HEK293 (cell line): ENCODE measurements at regions not wholly inside any gene's neighbourhood (a gene's known extent, or its start where the extent isn't known, plus 50 kb on each side); places are given as distances from the start of the nearest gene placed in this dataset.

Source experiments
- CTCF ChIA-PET: fragments of 350-600 bp; formaldehyde crosslinking; extraction: SDS; loops from one replicate; lab custom pipeline; 2021; ENCODE audit warnings: antibody characterized with exemption; lab: Yijun Ruan, JAX
- POLR2A ChIA-PET: fragments of 300-600 bp; formaldehyde crosslinking; extraction: SDS; loops from one replicate; lab custom pipeline; 2020; ENCODE audit warnings: antibody characterized with exemption, inconsistent platforms; lab: Yijun Ruan, JAX
- H3K27ac ChIP-seq: fragments of 200-500 bp; sonication (Bioruptor generic); 2 replicates; pipeline ENCODE4 v1.5.1; 2014; ENCODE audit warnings: low read depth, low read length, control low read depth, inconsistent platforms; ENCODE audit errors: extremely low read depth
- H3K36me3 ChIP-seq, 2 experiments: fragments of 200-500 bp in 1 of 2; sonication (Bioruptor generic) in 1 of 2; 1 replicate in 1 of 2; 2 replicates in 1 of 2; pipeline ENCODE4 v1.5.1; 2014 to 2017; ENCODE audit warnings: inconsistent platforms in 2 of 2, low read length in 2 of 2; ENCODE audit not compliant: control insufficient read depth in 2 of 2, insufficient read depth in 1 of 2
- H3K4me1 ChIP-seq: fragments of 200-500 bp; sonication (Bioruptor generic); 2 replicates; pipeline ENCODE4 v1.5.1; 2014; ENCODE audit warnings: mild to moderate bottlenecking, low read length, inconsistent platforms; ENCODE audit not compliant: control insufficient read depth, insufficient read depth
- H3K4me3 ChIP-seq: 2 replicates; pipeline ENCODE4 v1.5.1; 2011; ENCODE audit warnings: low read depth, mild to moderate bottlenecking, control low read depth, low read length, moderate library complexity
- H3K9me3 ChIP-seq: fragments of 200-500 bp; sonication (Bioruptor generic); 2 replicates; pipeline ENCODE4 v1.5.1; 2014; ENCODE audit warnings: low read depth, low read length, inconsistent platforms; ENCODE audit not compliant: control insufficient read depth, insufficient read depth
- BCL6B ChIP-seq: fragments of 450-650 bp; formaldehyde crosslinking; IDR thresholded peaks from 2 replicates; pipeline ENCODE4 v1.5.1; 2017; ENCODE audit warnings: missing biosample characterization, missing genetic modification characterization
- GLIS2 ChIP-seq: fragments of 450-650 bp; formaldehyde crosslinking; IDR thresholded peaks from 2 replicates; pipeline ENCODE4 v1.5.1; 2016; ENCODE audit warnings: missing biosample characterization, missing genetic modification characterization
- IKZF3 ChIP-seq: fragments of 450-650 bp; IDR thresholded peaks from 2 replicates; pipeline ENCODE4 v1.5.0; 2018; ENCODE audit warnings: missing biosample characterization, mild to moderate bottlenecking, missing genetic modification characterization, moderate library complexity
- MYNN ChIP-seq: fragments of 450-650 bp; formaldehyde crosslinking; IDR thresholded peaks from 2 replicates; pipeline ENCODE4 v1.5.1; 2016; ENCODE audit warnings: missing biosample characterization, missing genetic modification characterization, borderline replicate concordance
- PATZ1 ChIP-seq: fragments of 450-650 bp; formaldehyde crosslinking; IDR thresholded peaks from 2 replicates; pipeline ENCODE4 v1.5.1; 2016; ENCODE audit warnings: missing biosample characterization, missing genetic modification characterization
- PRDM1 ChIP-seq: fragments of 450-650 bp; formaldehyde crosslinking; IDR thresholded peaks from 2 replicates; pipeline ENCODE4; 2016; ENCODE audit warnings: missing biosample characterization, missing genetic modification characterization
- PRDM4 ChIP-seq: fragments of 450-650 bp; formaldehyde crosslinking; IDR thresholded peaks from 2 replicates; pipeline ENCODE4 v1.5.1; 2017; ENCODE audit warnings: missing biosample characterization, missing genetic modification characterization
- PRDM6 ChIP-seq: fragments of 450-650 bp; formaldehyde crosslinking; IDR thresholded peaks from 2 replicates; pipeline ENCODE4 v1.5.1; 2017; ENCODE audit warnings: missing biosample characterization, missing genetic modification characterization
- RBAK ChIP-seq: fragments of 450-650 bp; formaldehyde crosslinking; IDR thresholded peaks from 2 replicates; pipeline ENCODE4 v1.5.1; 2016; ENCODE audit warnings: missing biosample characterization, missing genetic modification characterization
- SCRT2 ChIP-seq: fragments of 450-650 bp; formaldehyde crosslinking; IDR thresholded peaks from 2 replicates; pipeline ENCODE4 v1.5.1; 2016; ENCODE audit warnings: missing biosample characterization, missing genetic modification characterization
- SP7 ChIP-seq: fragments of 450-650 bp; formaldehyde crosslinking; IDR thresholded peaks from 2 replicates; pipeline ENCODE4 v1.5.1; 2016; ENCODE audit warnings: missing biosample characterization, missing genetic modification characterization
- TSHZ1 ChIP-seq: fragments of 450-650 bp; formaldehyde crosslinking; IDR thresholded peaks from 2 replicates; pipeline ENCODE4 v1.5.1; 2016; ENCODE audit warnings: missing biosample characterization, missing genetic modification characterization, borderline replicate concordance
- ZBTB17 ChIP-seq: fragments of 450-650 bp; formaldehyde crosslinking; IDR thresholded peaks from 2 replicates; pipeline ENCODE4 v1.5.1; 2016; ENCODE audit warnings: missing biosample characterization, missing genetic modification characterization
- ZBTB48 ChIP-seq: fragments of 450-650 bp; formaldehyde crosslinking; IDR thresholded peaks from 2 replicates; pipeline ENCODE4 v1.5.1; 2016; ENCODE audit warnings: missing biosample characterization, missing genetic modification characterization
- ZBTB8A ChIP-seq: fragments of 450-650 bp; formaldehyde crosslinking; IDR thresholded peaks from 2 replicates; pipeline ENCODE4 v1.5.1; 2016; ENCODE audit warnings: missing biosample characterization, missing genetic modification characterization
- ZNF10 ChIP-seq: fragments of 450-650 bp; formaldehyde crosslinking; IDR thresholded peaks from 2 replicates; pipeline ENCODE4 v1.5.1; 2017; ENCODE audit warnings: missing biosample characterization, missing genetic modification characterization
- ZNF138 ChIP-seq: fragments of 450-650 bp; formaldehyde crosslinking; IDR thresholded peaks from 2 replicates; pipeline ENCODE4 v1.5.1; 2016; ENCODE audit warnings: missing biosample characterization, missing genetic modification characterization, borderline replicate concordance
- ZNF202 ChIP-seq: fragments of 450-650 bp; formaldehyde crosslinking; IDR thresholded peaks from 2 replicates; pipeline ENCODE4 v1.5.1; 2016; ENCODE audit warnings: missing biosample characterization, missing genetic modification characterization, borderline replicate concordance
- ZNF214 ChIP-seq: fragments of 450-650 bp; formaldehyde crosslinking; IDR thresholded peaks from 2 replicates; pipeline ENCODE4 v1.5.1; 2017; ENCODE audit warnings: missing biosample characterization, mild to moderate bottlenecking, missing genetic modification characterization, borderline replicate concordance
- ZNF394 ChIP-seq: fragments of 450-650 bp; formaldehyde crosslinking; IDR thresholded peaks from 2 replicates; pipeline ENCODE4 v1.5.1; 2016; ENCODE audit warnings: missing biosample characterization, missing genetic modification characterization, mild to moderate bottlenecking, moderate library complexity, borderline replicate concordance
- ZNF664 ChIP-seq: fragments of 450-650 bp; formaldehyde crosslinking; IDR thresholded peaks from 2 replicates; pipeline ENCODE4 v1.5.1; 2016; ENCODE audit warnings: missing biosample characterization, missing genetic modification characterization
- ZNF76 ChIP-seq: fragments of 450-650 bp; formaldehyde crosslinking; IDR thresholded peaks from 2 replicates; pipeline ENCODE4; 2016; ENCODE audit warnings: low read depth, missing biosample characterization, missing genetic modification characterization, borderline replicate concordance
- ZNF776 ChIP-seq: fragments of 450-650 bp; formaldehyde crosslinking; IDR thresholded peaks from 2 replicates; pipeline ENCODE4 v1.5.0; 2017; ENCODE audit warnings: missing biosample characterization, missing genetic modification characterization, borderline replicate concordance
- ZNF791 ChIP-seq: fragments of 450-650 bp; formaldehyde crosslinking; IDR thresholded peaks from 2 replicates; pipeline ENCODE4 v1.5.1; 2016; ENCODE audit warnings: missing biosample characterization, missing genetic modification characterization
- ZSCAN23 ChIP-seq: fragments of 450-650 bp; formaldehyde crosslinking; IDR thresholded peaks from 2 replicates; pipeline ENCODE4 v1.5.1; 2016; ENCODE audit warnings: missing biosample characterization, missing genetic modification characterization

- Histone ChIP-seq H3K4me3 (peak overlapping the region; percentile 22), H3K4me1 (peaks cover 4% of the 10 kb centered on the region; the same call in 1 of the 2 replicates), H3K27ac (peak overlapping the region; percentile 55), H3K36me3 (no peaks in the 10 kb centered on the region), H3K9me3 (no peaks in the 10 kb centered on the region)
- POLR2A ChIA-PET: interaction anchor here (0.7 to 1.0 kb wide), 2 partner anchors 58 to 100 kb away, joined by 3 read pairs; no protein-coding TSS in a partner anchor
- CTCF ChIA-PET: interaction anchor here (0.6 to 1.4 kb wide), 3 partner anchors 70 to 131 kb away, joined by 3 to 5 read pairs (median 4); no protein-coding TSS in a partner anchor
- TF ChIP-seq IKZF3 (tag by site-specific recombination) (peak; percentile 81), SCRT2 (tag by site-specific recombination) (peak; percentile 80), ZNF776 (tag by site-specific recombination) (no peak), ZBTB48 (tag by site-specific recombination) (no peak), ZNF10 (tag by site-specific recombination) (peak; percentile 65; the same call in 1 of the 2 replicates), RBAK (tag by site-specific recombination) (no peak), PRDM4 (peak; percentile 70; the same call in 1 of the 2 replicates), ZNF664 (0 out of 2 replicates have a peak, but pooled peaks have one; percentile 44), ZNF76 (tag by site-specific recombination) (no peak), GLIS2 (tag by site-specific recombination) (peak; percentile 77), ZNF394 (tag by site-specific recombination) (peak; percentile 81), SP7 (tag by site-specific recombination) (peak; percentile 91), ZNF202 (no peak), ZBTB17 (peak; percentile 79), ZBTB8A (tag by site-specific recombination) (no peak), ZSCAN23 (tag by site-specific recombination) (peak; percentile 80; the same call in 1 of the 2 replicates), TSHZ1 (tag by site-specific recombination) (peak; percentile 43), ZNF138 (0 out of 2 replicates have a peak, but pooled peaks have one; percentile 9), PRDM6 (tag by site-specific recombination) (peak; percentile 76), BCL6B (tag by site-specific recombination) (peak; percentile 58), PATZ1 (peak; percentile 60; the same call in 1 of the 2 replicates), PRDM1 (tag by site-specific recombination) (peak; percentile 96), ZNF791 (tag by site-specific recombination) (peak; percentile 16; the same call in 1 of the 2 replicates), ZNF214 (tag by site-specific recombination) (no peak), MYNN (tag by site-specific recombination) (0 out of 2 replicates have a peak, but pooled peaks have one; percentile 14)
Measured at GRCh38 chr21:17454315-17455027, 58.4 kb upstream of the CXADR start.
